ENCODE measurements at regions not wholly inside any gene's neighbourhood (a gene's known extent, or its start where the extent isn't known, plus 50 kb on each side); places are given as distances from the start of the nearest gene placed in this dataset.

- no peak for DNase-seq (ENCODE audit: low spot score)
- no peaks in the 10 kb centered on the region for H4K20me1 ChIP-seq (ENCODE audit: insufficient read depth, low read length)
- no peak overlapping the region for H3K4me2 ChIP-seq (ENCODE audit: low read depth, low read length)
- no peaks in the 10 kb centered on the region for H3K9me3 ChIP-seq (ENCODE audit: low read length)
- H3K36me3 ChIP-seq (replicated peaks in 1 of 2; ENCODE audit: control insufficient read depth in 1 of 2, insufficient read depth in 2 of 2, low read length in 2 of 2): no peaks in the 10 kb centered on the region
- ChIA-PET POLR2A (no interaction called here), CTCF (ENCODE audit: low intra/inter-chr PET ratio, low total read pairs) (no interaction called here)
- H3K4me1 ChIP-seq (ENCODE audit: insufficient read depth, low read length): no peaks in the 10 kb centered on the region
- no peaks in the 10 kb centered on the region for H3K79me2 ChIP-seq (ENCODE audit: insufficient read depth, low read length)
- in situ Hi-C loops (cut with HindIII; ENCODE audit: extremely low pct_ligation_motif_present, low pct_unique_long_range_greater_than_20kb): no loop called here
- WGBS (ENCODE audit: low lambda C conversion rate): 23% methylated on average over 3 of the region's 3 CpGs
- no peak for FAIRE-seq
- TF ChIP-seq TAF15 (IDR thresholded peaks at IDR 0.05; ENCODE audit: low read depth, low read length, poor library complexity, severe bottlenecking) (no peak), ZC3H4 (CRISPR knock-in tag; IDR thresholded peaks at IDR 0.05; ENCODE audit: borderline replicate concordance) (no peak), FOXM1 (CRISPR knock-in tag; IDR thresholded peaks at IDR 0.05) (no peak), POLR2A (IDR thresholded peaks at IDR 0.05; ENCODE audit: insufficient read depth in 1 of 2, low read depth in 2 of 2, low read length in 2 of 2) (no peak), ZNF232 (CRISPR knock-in tag; IDR thresholded peaks at IDR 0.05; ENCODE audit: borderline replicate concordance) (no peak)
- no peak overlapping the region for H3K27ac ChIP-seq (ENCODE audit: extremely low read length, insufficient read depth, low read length)
- no peaks in the 10 kb centered on the region for H3K27me3 ChIP-seq (ENCODE audit: control insufficient read depth in 1 of 2, insufficient read depth in 2 of 2, low read length in 2 of 2)
- no peak for ATAC-seq
- no peak overlapping the region for H3K4me3 ChIP-seq (replicated peaks in 1 of 3; ENCODE audit: insufficient read depth in 1 of 3, low read depth in 2 of 3, low read length in 3 of 3)
- H2AFZ ChIP-seq (ENCODE audit: low read length): no peak overlapping the region
- intact Hi-C loops (cut with micrococcal nuclease; ENCODE audit: unreplicated experiment): no loop called here
- no TSS peak for BruUV-seq (replicated peaks)
- no peak overlapping the region for H3K9ac ChIP-seq (ENCODE audit: insufficient read depth, low read depth, low read length)
These were observed 236.2 kb upstream of the WWC1 start for GRCh38 chr5:168055141-168055683.

DNA sequence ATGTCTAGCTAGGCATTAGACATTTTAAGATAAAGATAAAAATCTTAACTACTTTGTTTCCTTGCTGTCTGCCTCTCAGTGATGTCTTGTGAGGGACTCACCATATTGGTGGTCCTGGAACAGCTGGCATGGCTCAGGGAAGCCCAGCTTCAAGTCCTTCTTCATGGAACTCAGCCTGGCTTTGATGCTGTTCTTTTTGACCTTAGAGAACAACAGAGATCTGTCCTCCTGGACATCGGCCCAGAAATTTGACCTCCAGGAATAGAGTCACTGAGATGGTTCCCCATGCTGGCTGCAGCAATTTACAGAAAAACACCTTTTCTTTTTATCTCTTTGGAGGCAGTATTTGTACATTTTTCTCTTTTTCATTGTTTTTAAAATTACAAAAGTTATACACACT lies 235.5 kb upstream of the WWC1 start:
- no peaks in the 10 kb centered on the region for H4K20me1 ChIP-seq (ENCODE audit: insufficient read depth, low read length)
- H3K4me2 ChIP-seq (ENCODE audit: low read depth, low read length): no peak overlapping the region
- in situ Hi-C loops (cut with HindIII; ENCODE audit: extremely low pct_ligation_motif_present, low pct_unique_long_range_greater_than_20kb) (no loop called here), intact Hi-C loops (cut with micrococcal nuclease; ENCODE audit: unreplicated experiment) (no loop called here)
- H3K9ac ChIP-seq (ENCODE audit: insufficient read depth, low read depth, low read length): no peak overlapping the region
- no peak overlapping the region for H3K27ac ChIP-seq (ENCODE audit: extremely low read length, insufficient read depth, low read length)
- H3K4me3 ChIP-seq (replicated peaks in 1 of 3; ENCODE audit: insufficient read depth in 1 of 3, low read depth in 2 of 3, low read length in 3 of 3): no peak overlapping the region
- no peaks in the 10 kb centered on the region for H3K9me3 ChIP-seq (ENCODE audit: low read length)
- no peak overlapping the region for H2AFZ ChIP-seq (ENCODE audit: low read length)
- H3K4me1 ChIP-seq (ENCODE audit: insufficient read depth, low read length): no peaks in the 10 kb centered on the region
- ChIA-PET CTCF (ENCODE audit: low intra/inter-chr PET ratio, low total read pairs) (no interaction called here), POLR2A (no interaction called here)
- no TSS peak for BruUV-seq (replicated peaks)
- H3K27me3 ChIP-seq (ENCODE audit: control insufficient read depth in 1 of 2, insufficient read depth in 2 of 2, low read length in 2 of 2): no peaks in the 10 kb centered on the region
- FAIRE-seq (no peak), DNase-seq (ENCODE audit: low spot score) (no peak), ATAC-seq (no peak)
- TF ChIP-seq, protein P1, sequence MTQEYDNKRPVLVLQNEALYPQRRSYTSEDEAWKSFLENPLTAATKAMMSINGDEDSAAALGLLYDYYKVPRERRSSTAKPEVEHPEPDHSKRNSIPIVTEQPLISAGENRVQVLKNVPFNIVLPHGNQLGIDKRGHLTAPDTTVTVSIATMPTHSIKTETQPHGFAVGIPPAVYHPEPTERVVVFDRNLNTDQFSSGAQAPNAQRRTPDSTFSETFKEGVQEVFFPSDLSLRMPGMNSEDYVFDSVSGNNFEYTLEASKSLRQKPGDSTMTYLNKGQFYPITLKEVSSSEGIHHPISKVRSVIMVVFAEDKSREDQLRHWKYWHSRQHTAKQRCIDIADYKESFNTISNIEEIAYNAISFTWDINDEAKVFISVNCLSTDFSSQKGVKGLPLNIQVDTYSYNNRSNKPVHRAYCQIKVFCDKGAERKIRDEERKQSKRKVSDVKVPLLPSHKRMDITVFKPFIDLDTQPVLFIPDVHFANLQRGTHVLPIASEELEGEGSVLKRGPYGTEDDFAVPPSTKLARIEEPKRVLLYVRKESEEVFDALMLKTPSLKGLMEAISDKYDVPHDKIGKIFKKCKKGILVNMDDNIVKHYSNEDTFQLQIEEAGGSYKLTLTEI (CRISPR knock-in tag; conservative IDR thresholded peaks at IDR 0.05): no peak
- TF ChIP-seq MAFF (IDR thresholded peaks at IDR 0.05; ENCODE audit: low read depth, low read length): no peak
- no peaks in the 10 kb centered on the region for H3K36me3 ChIP-seq (replicated peaks in 1 of 2; ENCODE audit: control insufficient read depth in 1 of 2, insufficient read depth in 2 of 2, low read length in 2 of 2)
- 7% methylated on average over 1 of the region's 1 CpG for WGBS (ENCODE audit: low lambda C conversion rate)
- H3K79me2 ChIP-seq (ENCODE audit: insufficient read depth, low read length): no peaks in the 10 kb centered on the region
